HG03280 (cell line): ENCODE measurements at regions not wholly inside any gene's neighbourhood (a gene's known extent, or its start where the extent isn't known, plus 50 kb on each side); places are given as distances from the start of the nearest gene placed in this dataset.

Source experiments
- ATAC-seq: cut with Tn5 transposase; IDR thresholded peaks from one replicate; pipeline ENCODE4 v1.9.1; 2021; ENCODE audit warnings: mild to moderate bottlenecking, moderate library complexity; ENCODE audit not compliant: unreplicated experiment

DNA sequence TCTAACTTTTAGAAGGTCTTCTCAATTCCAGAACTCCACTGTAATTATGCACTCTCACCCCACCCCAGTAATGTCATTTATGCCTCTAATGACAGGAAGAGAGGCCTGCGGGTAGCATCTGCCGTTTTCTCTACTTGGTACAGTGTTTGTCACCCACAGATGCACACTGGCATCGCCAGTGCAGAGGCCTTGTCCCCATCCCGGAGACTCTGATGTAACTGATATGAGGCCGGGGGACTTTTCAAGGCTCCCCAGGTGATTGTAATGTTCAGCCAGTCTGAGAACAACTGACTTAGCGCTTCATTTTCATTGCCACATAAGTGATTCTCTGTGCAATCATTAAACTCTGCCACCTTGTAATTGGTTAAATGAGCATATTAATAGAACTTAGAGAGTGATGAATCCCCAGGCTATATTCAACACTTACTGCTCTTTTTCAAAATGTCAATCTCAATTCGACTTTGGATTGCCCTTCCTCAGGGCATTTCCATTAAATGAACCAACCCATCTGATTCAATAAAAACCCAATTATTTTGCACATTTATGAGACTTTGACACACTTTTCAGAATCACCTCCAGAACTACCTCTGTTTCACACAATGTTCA, 113.2 kb downstream of the HERPUD2 start:
- ATAC-seq: no peak

DNA sequence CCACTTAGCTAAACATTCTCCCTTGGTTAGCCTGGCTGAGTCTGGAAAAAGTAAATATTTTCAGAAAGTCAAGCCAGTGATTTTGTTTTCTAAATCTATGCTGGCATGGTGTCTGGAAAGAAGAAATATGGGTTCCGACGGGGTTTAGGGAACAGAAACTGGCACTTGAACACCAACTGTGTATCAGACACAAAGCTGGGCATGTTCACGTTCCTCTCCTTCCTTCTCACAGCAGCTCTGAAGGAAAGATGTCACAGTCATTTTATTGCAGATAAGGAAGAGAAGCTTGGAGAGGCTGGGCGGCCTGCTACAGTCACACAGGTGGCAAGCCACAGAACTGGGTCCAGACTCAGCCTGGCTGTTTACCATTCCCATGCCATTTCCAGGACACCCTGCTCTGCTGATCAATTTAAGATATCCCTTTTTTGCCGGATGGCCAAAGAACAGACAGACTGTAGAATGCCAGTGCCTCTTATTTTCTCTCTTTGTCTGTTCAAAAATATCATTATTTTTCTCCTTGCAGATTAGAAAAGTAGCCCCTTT, 118.8 kb downstream of the HERPUD2 start:
- no peak for ATAC-seq

DNA sequence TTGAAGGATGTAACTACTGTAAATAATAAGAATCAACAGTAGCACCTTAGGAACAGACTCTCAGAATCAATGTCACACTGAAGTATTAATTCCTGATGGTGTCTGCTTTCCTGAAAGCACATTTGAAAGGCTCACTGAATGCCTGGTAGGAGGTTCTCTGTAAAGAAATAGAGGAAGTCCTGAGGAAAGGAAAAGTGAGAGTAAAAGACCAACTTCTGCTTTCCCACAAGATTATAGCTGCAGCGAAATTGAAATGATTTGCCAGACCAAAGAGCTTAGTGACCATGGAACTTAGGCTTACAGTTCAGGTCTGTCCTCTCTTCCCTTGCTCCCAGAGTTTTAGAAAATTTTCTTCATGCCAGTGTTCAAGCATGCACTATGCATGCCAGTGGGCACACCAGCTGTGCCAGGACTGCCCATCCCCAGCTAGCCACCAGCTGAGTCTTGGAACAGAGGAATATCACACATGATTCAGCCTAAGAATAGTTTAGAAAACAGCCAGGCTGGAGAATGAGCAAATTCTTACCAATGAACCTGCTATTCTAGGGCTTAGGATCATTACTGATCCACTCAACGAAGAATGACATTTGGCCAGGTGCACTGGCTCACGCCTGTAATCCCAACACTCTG, 123.2 kb downstream of the HERPUD2 start:
- ATAC-seq: no peak

DNA sequence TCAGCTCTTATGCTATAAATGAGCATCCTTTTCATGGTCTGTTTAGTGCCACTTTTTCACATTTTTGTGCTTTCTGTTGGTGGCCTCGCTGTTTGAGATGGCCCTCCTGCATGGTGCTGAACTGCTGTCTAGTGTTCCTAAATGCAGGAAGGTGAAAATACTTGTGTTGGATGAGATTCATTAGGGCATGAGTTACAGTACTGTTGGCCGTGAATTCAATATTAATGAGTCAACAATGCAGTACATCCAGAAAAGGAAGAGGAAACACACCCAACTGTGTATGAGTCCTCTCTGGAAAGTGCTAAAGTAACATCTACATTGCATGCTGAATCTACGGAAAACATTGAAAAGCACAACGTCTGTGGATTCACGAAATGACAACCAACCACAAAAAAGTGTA, 124.0 kb downstream of the HERPUD2 start:
- no peak for ATAC-seq

DNA sequence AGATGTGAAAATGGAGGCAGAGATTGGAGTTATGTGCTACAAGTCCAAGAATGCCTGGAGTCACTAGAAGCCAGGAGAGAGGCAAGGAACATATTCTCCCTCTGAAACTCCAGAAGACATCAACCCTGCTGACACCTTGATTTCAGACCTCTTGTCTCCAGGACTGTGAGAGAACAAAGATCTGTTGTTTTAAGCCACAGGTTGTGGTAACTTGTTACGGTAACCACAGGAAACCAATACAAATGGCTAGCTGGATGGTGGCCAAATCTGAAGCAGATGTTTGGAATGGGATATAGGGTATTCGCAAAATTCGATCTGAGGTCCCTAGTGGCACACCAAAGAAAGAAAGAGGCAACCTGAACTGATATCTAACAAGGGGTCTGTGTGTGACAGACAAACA, 129.0 kb downstream of the HERPUD2 start:
- no peak for ATAC-seq

DNA sequence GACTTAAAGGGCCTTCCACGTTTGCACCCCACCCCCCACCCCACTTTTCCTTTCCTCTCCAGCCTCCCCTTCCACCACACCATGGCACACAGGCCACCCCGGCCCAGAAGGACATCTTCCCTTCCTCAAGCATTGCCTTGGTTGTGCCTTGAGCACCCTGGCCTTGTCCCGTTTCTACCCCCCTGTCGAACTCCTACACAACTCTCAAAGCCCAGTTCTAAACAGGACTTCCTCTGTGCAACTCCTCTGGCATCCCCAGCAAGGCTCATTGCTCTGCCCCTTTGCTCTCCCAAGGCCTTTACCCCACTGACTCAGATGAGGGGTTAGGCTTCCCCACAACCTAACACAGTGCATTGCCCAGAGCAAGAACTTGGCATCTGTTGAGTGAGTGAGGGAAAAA, 136.1 kb downstream of the HERPUD2 start:
- ATAC-seq: no peak

DNA sequence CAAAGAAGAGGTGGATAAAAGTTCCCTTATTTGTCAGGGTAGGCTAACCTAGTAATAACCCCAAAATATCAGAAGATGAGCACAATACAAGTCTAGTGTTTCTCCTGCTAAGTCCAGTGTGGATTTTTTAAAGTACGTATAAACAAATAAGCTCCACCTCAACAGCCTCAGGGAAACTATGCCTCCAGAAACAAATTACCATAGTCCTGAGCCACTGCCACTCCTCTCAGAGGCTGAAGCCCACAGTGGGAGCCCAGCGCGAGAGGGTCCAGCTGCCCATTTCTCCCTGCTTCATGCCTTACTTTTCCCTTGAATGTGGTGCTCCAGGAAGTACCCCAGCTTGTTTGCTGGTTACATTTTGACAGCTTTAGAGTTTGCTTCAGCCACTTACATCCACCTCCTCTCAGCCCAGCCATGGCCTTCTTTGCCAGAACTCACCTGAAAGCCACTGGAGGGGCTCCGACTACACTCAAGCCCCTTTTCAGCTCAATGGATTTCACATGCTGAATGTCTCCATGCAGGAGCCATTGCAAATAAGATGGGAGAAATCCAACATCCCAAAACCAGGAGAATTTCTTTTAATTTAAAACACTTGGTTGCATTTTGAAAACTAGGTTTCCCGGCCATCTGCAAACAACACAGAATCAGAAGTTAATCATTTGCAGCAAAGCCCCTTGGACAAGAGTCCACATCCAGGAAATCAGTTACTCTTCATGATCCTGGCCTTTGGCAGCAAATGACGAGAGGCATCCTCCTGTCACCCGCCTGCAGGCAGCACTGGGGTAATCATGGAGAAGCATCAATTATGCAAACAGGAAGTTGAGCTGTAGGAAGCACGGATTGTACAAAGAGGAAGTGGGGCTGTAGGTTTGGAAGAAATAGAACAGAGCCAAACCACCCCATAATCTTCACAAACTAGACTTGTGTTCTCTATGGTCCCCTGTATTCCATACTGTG, 138.1 kb downstream of the HERPUD2 start:
- no peak for ATAC-seq

DNA sequence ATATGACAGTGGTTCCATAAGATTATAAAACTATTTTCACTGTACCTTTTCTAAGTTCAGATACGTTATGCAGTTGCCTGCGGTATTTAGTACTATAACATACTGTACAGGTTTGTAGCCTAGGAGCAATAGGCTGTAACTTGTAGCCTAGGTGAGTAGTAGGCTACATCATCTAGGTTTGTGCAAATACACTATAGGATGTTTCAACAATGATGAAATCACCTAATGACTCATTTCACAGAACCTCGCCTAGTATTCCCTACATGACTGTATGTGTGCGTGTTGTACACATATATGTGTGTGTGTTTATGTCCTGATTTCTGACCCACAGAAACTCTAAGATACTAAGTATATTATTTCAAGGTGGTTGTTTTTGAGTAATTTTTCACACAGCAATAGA, 139.0 kb downstream of the HERPUD2 start:
- no peak for ATAC-seq

DNA sequence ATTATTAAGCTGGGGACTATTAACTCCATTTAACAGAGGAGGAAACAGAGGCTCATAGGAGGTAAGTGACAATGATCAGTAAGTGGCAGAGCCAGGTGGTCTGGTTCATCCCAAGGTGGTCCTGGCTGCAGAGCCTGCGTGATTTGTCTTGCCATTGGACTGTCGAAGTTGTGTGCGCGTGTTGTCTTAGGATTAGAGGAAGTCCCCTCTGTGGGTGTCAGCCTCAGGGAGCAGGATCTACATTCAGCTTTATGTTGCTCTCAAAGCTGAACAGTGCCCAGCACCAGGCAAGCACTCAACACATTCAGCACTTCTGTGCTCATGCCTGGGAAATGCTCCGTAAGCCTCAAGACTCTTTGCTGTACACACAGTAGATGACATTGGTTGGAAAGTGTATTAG, 139.5 kb downstream of the HERPUD2 start:
- ATAC-seq: no peak

DNA sequence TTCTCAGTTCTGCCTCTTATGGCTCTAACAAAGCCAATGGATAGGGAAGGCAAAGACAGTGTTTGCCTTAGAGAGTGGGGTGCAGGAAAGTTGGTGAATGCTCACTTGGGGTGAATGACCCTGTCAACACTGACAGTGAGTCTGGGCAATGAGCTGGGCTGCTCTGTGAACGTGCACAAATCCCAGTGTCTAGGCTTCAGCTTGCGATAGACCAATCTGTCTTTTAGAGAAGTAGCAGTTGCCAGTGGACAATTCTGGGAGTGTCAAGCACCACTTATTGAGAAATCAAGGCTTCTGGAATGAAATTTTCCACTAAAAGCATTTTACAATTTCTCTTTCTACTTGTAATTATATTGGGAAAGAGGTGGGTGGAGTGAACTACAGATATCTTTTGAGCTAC, 141.4 kb downstream of the HERPUD2 start:
- no peak for ATAC-seq

DNA sequence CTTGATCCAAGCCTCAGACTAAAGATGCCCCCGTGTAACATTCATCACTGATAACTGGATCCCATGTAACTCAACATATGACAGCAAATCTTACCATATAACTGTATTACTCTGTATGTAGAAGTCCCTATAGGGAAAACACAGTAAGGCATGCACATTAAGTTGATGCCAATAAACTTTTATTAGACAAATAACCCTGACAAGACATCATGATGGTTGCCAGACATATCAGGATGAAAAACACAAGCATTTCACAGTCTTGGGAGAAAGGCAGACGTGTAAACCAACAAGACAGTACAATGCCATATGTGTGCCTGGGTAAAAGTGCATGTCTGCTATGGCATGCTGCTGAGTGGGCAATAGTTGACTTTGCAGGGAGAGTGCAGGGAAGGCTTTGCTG, 142.2 kb downstream of the HERPUD2 start:
- no peak for ATAC-seq

DNA sequence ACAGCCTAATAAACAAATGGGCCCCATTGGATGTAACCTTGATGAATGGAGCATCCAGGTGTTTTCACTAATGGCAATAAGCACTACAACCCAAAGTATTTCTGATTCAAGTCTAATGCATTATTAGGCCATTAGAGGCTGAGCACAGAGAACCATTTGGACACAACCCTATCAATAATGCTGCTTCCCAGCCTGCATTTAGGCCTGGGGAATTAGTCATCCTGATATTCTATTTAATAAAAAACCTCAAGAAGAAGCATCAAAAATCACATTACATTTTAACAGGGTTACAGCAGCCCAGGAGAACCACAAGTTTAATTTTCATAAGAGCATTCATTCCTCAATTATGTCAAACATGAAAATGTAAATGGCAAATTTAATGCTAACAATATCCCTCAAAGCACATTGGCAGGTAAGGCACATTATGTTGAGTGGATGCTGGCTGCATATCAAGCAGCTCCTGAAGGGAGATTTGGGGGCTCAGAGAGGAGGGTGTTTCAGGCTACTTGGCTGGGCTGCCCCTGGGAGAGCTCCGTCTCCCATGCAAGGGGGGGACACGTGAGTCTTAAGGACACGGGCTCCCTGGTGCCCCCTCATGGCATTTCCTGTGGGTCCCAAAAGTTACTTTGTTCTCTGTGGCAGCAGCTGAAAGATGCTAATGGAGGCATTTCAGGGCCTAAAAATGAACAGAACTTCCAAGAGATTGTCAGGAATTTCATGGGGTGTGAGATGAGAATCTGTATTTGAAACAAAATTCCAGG, 143.4 kb downstream of the HERPUD2 start:
- ATAC-seq: no peak

DNA sequence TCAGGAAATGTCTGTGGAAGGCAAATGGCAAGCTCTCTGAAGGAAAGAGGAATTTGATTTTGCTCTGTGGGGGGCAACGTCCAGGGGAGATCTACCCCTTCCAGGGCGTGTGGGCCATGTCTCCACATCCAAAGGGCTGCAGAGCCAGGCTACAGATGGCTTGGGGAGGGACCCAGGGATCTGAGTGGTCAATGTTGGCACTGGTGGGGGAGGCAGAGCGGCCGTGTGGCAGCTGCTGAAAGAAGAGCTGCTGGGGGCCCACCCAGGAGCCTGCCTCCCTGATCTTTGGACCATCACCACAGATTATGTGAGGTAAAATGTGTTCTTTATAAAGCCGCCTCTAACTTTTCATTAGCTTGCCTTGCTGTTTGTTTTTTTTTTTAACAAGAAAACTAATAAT, 144.1 kb downstream of the HERPUD2 start:
- ATAC-seq: no peak

DNA sequence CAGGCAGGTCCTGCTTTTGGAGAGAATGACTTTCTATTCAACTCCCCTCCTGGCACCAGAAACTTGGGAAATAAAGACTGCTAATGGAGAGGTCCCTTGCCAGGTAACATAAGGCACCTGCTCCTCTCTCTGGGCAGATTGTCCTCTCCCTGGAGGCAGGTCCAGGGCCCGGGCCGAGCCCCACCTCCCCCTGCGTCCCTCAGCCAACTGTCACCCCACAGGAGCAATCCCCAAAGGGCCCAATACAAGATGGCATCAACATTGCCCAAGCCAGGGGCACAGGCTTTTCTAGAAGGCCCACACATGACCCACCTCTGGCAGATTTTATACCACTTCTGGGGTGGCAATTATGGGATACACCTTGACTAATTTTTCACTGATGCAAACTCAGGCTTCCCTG, 145.2 kb downstream of the HERPUD2 start:
- no peak for ATAC-seq

DNA sequence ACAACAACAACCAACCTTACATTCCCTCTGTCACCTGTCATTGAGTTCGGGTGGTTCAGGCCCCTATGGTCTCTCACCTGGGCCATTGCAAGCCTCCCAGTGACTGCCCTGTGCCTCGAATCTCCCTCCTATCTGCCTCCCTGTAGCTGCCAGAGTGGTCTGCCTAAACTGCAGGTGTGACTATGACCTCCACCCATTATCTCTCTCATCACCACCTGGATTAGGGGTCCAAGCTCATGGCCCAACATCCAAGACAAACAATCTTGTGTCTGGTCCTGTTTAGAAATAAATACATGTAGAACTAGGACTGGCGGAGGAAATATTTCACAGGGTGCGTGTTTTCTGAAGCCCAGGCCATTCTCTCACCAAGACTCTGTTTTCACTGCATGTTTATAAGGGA, 146.6 kb downstream of the HERPUD2 start:
- no peak for ATAC-seq

DNA sequence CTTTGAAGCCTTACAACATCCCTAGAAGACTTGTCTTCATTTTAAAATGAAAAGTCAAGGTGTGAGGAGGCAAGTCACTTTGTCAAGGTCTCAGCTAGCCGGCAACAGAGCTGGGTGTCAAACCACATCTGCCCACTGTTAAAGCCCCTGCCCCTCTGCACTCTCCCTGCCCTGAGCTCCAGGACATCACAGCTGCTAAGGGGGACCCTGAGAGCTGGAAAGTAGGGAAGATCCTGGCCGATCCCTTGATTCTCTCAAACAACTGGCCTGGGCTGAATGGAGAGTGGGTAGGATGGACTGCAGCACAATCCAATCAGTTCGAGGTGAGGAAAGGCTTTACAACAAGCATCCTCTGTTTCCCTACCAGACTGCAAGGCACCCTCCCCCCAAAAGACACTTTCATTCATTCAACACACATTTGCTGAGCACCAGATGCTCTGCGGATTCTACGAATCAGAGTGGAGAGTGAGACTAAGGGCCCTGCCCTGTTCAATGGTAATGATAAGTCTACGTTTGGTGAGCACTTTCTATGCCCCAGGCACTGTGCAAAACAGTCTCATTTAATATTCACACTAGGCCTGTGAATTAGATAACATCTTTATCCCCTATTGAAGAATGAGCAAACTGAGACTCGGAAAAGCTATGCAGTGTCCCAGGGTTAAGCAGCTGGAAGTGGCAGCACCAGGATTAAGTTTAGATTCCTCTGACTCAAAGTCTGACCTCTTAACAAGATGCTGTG, 148.1 kb downstream of the HERPUD2 start:
- no peak for ATAC-seq

DNA sequence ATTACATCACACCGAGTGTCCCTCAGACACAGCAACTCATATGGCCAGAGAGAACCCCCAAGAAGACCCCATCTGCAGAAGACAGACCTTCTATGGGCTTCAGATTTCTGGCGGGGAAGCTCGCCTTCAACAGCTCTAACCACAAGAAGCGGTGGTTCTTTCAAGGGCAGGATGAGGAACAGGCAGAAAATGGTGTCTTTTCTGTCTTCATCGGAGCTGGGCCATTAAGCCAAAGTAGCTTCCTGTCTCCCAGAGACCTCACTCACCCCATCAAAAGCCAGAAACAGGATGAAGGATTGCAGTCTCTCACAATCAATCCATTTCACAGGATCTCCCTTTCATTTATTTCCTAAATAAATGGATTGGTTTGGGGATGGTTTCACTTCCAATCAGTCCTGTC, 149.1 kb downstream of the HERPUD2 start:
- no peak for ATAC-seq

DNA sequence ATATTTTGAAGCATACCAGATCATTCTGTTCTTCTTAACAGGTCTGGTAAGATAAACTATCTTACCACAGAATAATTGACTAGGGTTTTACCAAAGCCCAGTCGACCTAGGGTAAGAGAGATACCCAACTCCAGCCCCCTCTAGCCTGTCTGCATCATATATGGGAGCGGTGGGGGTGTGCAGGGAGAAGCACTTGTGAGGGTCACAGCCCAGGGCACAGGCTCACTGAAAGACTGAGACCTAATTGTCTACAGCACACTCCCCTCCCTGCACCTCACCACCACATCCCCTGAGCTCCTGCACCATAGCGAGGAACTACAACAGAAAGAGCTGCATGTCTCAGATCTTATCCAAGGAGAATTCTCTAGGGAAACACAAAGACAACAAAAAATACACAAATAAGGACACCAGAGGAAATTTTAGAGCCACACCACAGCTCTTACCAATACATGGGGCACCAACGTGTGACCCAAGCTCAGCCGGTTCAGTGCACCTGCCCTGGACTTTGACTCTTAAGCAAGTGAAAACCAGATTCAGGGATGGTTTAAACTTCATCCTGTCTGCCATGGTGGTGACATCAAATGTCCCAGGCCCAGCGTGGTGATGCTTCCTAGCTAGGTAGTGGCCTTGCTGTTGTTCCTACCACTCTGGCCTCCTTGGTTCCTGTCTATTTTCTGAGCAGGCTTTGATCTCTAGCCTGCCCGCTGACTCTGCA, 150.8 kb downstream of the HERPUD2 start:
- no peak for ATAC-seq
